HepG2 (cell line): ENCODE measurements at regions not wholly inside any gene's neighbourhood (a gene's known extent, or its start where the extent isn't known, plus 50 kb on each side); places are given as distances from the start of the nearest gene placed in this dataset.

ENCODE experiments used
- ATAC-seq: fragments of 200-7000 bp; cut with Tn5 transposase; 3 replicates; pipeline ENCODE4 v1.9.1; 2020; ENCODE audit warnings: mild to moderate bottlenecking, moderate library complexity
- BruUV-seq: library from RNA; stranded (reverse); fragments of 400-500 nt; replicated peaks from 2 replicates; lab custom pipeline; 2021; lab: Mats Ljungman, UMichigan
- CTCF ChIA-PET: fragments of 300-600 bp; formaldehyde crosslinking; extraction: SDS; loops from one replicate; lab custom pipeline; 2021; ENCODE audit warnings: low total read pairs, inconsistent platforms, low intra/inter-chr PET ratio; lab: Yijun Ruan, JAX
- POLR2A ChIA-PET: fragments of 350-600 bp; sonication (Branson Sonifier 250); formaldehyde crosslinking; loops from one replicate; lab custom pipeline; 2020; ENCODE audit warnings: antibody characterized with exemption, inconsistent platforms; lab: Yijun Ruan, JAX
- DNase-seq: peaks from one replicate; pipeline ENCODE4 v3.0.0-alpha.2; 2015; ENCODE audit warnings: low spot score
- FAIRE-seq: peaks from 3 replicates; lab custom pipeline; 2011; peaks lifted over from hg19 to GRCh38; lab: Jason Lieb, UNC
- H2AFZ ChIP-seq: one replicate; pipeline ENCODE4 v1.6.1; 2011; ENCODE audit warnings: low read length, inconsistent platforms
- H3K27ac ChIP-seq: fragments of 300-600 bp; 3 replicates; pipeline ENCODE4 v1.8.0; 2011; ENCODE audit warnings: mixed run types, mild to moderate bottlenecking, mixed read lengths, low read length, inconsistent platforms; ENCODE audit not compliant: insufficient read depth; ENCODE audit errors: extremely low read length
- H3K27me3 ChIP-seq, 2 experiments: fragments of 200-600 bp in 1 of 2; 2 replicates in 1 of 2; 3 replicates in 1 of 2; pipeline versions ENCODE4 v1.6.0 to v1.8.0; 2011; ENCODE audit warnings: low read length in 2 of 2, mild to moderate bottlenecking in 2 of 2, moderate library complexity in 2 of 2, inconsistent platforms in 1 of 2; ENCODE audit not compliant: insufficient read depth in 2 of 2, control insufficient read depth in 1 of 2
- H3K36me3 ChIP-seq, 2 experiments: fragments of 200-600 bp in 1 of 2; replicated peaks in 1 of 2; 2 replicates in 1 of 2; 3 replicates in 1 of 2; pipeline versions ENCODE4 v1.5.1 to v1.8.0; 2011; ENCODE audit warnings: low read length in 2 of 2, inconsistent platforms in 1 of 2; ENCODE audit not compliant: insufficient read depth in 2 of 2, control insufficient read depth in 1 of 2
- H3K4me1 ChIP-seq: 2 replicates; pipeline ENCODE4 v1.5.1; 2012; ENCODE audit warnings: low read length, inconsistent platforms; ENCODE audit not compliant: insufficient read depth
- H3K4me2 ChIP-seq: 2 replicates; pipeline ENCODE4 v1.6.0; 2011; ENCODE audit warnings: low read depth, low read length, inconsistent platforms
- H3K4me3 ChIP-seq, 3 experiments: fragments of 200-600 bp in 1 of 3; sonication (generic), shearing (Covaris generic) in 1 of 3; replicated peaks in 1 of 3; 2 replicates each; pipeline ENCODE4 v1.5.1; 2011 to 2016; ENCODE audit warnings: low read length in 3 of 3, inconsistent platforms in 2 of 3, low read depth in 2 of 3, mild to moderate bottlenecking in 2 of 3, control low read depth in 1 of 3, mixed read lengths in 1 of 3; ENCODE audit not compliant: insufficient read depth in 1 of 3
- H3K79me2 ChIP-seq: one replicate; pipeline ENCODE4 v1.6.1; 2011; ENCODE audit warnings: low read length, inconsistent platforms; ENCODE audit not compliant: insufficient read depth
- H3K9ac ChIP-seq: 2 replicates; pipeline ENCODE4 v1.6.0; 2011; ENCODE audit warnings: mild to moderate bottlenecking, low read depth, low read length, inconsistent platforms; ENCODE audit not compliant: insufficient read depth
- H3K9me3 ChIP-seq: 2 replicates; pipeline ENCODE4 v1.5.1; 2012; ENCODE audit warnings: mild to moderate bottlenecking, low read length
- H4K20me1 ChIP-seq: 2 replicates; pipeline ENCODE4 v1.6.0; 2011; ENCODE audit warnings: inconsistent platforms, mild to moderate bottlenecking, low read length, moderate library complexity; ENCODE audit not compliant: insufficient read depth
- ARID5B ChIP-seq: IDR thresholded peaks from 2 replicates; pipeline ENCODE4 v1.4.0; 2020; ENCODE audit warnings: mild to moderate bottlenecking, missing genetic modification reagents
- ELF3 ChIP-seq: IDR thresholded peaks from 2 replicates; pipeline ENCODE4 v1.6.1; 2016; ENCODE audit warnings: missing genetic modification reagents, missing compliant biosample characterization
- EP300 ChIP-seq, 3 experiments: sonication (generic) in 1 of 3; formaldehyde crosslinking in 1 of 3; IDR thresholded peaks; 2 replicates each; pipeline versions ENCODE4 v1.5.1 to v1.6.1; 2011 to 2020; ENCODE audit warnings: low read depth in 2 of 3, low read length in 2 of 3, borderline replicate concordance in 1 of 3, improper control_type of control experiment in 1 of 3, mild to moderate bottlenecking in 1 of 3, missing genetic modification reagents in 1 of 3, moderate library complexity in 1 of 3
- FOSL2 ChIP-seq: sonication (generic); formaldehyde crosslinking; IDR thresholded peaks from 2 replicates; pipeline ENCODE4 v1.4.0; 2020; ENCODE audit warnings: missing genetic modification reagents
- GABPA ChIP-seq, 2 experiments: IDR thresholded peaks; 2 replicates each; pipeline ENCODE4 v1.6.1; 2011 to 2016; ENCODE audit warnings: low read depth in 2 of 2, low read length in 1 of 2, missing biosample characterization in 1 of 2, missing genetic modification characterization in 1 of 2
- KLF16 ChIP-seq, 2 experiments: sonication (generic) in 1 of 2; formaldehyde crosslinking in 1 of 2; IDR thresholded peaks; 2 replicates each; pipeline versions ENCODE4 v1.6.1 to v1.8.0; 2016 to 2023; ENCODE audit warnings: missing genetic modification reagents in 2 of 2, missing compliant biosample characterization in 1 of 2
- KLF6 ChIP-seq: IDR thresholded peaks from 2 replicates; pipeline ENCODE4 v1.8.0; 2016; ENCODE audit warnings: missing biosample characterization, missing genetic modification reagents
- RARA ChIP-seq: IDR thresholded peaks from 2 replicates; pipeline ENCODE4 v1.6.1; 2016; ENCODE audit warnings: missing genetic modification reagents, missing compliant biosample characterization
- RXRB ChIP-seq: IDR thresholded peaks from 2 replicates; pipeline ENCODE4 v1.6.1; 2016; ENCODE audit warnings: borderline replicate concordance, missing genetic modification reagents, missing compliant biosample characterization
- THRA ChIP-seq: sonication (generic); formaldehyde crosslinking; IDR thresholded peaks from 2 replicates; pipeline ENCODE4 v1.4.0; 2020; ENCODE audit warnings: missing genetic modification reagents, borderline replicate concordance
- ZNF383 ChIP-seq: sonication (generic); formaldehyde crosslinking; IDR thresholded peaks from 2 replicates; pipeline ENCODE4 v1.4.0; 2020; ENCODE audit warnings: missing genetic modification reagents, mild to moderate bottlenecking, borderline replicate concordance
- ZNF572 ChIP-seq: sonication (generic); formaldehyde crosslinking; IDR thresholded peaks from 2 replicates; pipeline ENCODE4 v1.5.1; 2020; ENCODE audit warnings: mild to moderate bottlenecking, missing genetic modification reagents
- ZNF788 ChIP-seq: sonication (generic); formaldehyde crosslinking; IDR thresholded peaks from 2 replicates; pipeline ENCODE4 v1.5.0; 2020; ENCODE audit warnings: mild to moderate bottlenecking, missing genetic modification reagents, borderline replicate concordance
- WGBS: methylation state at CpG from one replicate; pipeline ENCODE4 v1.1.6; 2017; ENCODE audit warnings: low lambda C conversion rate; 5-methylcytosine and 5-hydroxymethylcytosine counted together
- in situ Hi-C: cut with HindIII; loops from 2 replicates; pipeline ENCODE4 v1.10.0; 2017; ENCODE audit warnings: low pct_unique_long_range_greater_than_20kb; ENCODE audit not compliant: extremely low pct_ligation_motif_present
- intact Hi-C: fragments of 100-400 bp; cut with micrococcal nuclease; formaldehyde crosslinking; loops from one replicate; pipeline ENCODE4 v1.10.0; 2022; ENCODE audit not compliant: unreplicated experiment

DNA sequence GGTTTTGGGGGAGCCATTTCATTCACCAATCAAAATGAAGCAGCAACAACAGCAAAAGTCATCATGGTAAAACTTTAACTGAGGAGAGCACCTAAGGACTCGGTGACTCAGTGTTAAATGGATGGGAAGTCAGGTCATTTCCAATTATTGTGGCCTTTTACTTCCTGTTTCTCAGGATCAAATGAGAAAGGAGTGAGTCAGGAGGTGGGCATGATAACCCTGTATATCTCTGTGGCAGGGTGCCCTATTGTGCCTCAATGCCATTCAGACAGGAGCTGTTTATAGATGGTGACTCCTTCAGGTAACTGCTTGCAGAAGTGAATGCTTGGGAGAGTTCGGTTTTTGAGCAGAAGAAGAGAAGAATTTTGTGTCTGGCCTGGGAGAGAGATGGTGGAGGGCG, 135.5 kb upstream of the CPM start:
- TF ChIP-seq KLF6 (no peak), ARID5B (CRISPR knock-in tag) (0 out of 2 replicates have a peak, but pooled peaks have one; percentile 10), RXRB (peak; percentile 48; the same call in 1 of the 2 replicates), THRA (CRISPR knock-in tag) (peak; percentile 46; the same call in 1 of the 2 replicates), FOSL2 (CRISPR knock-in tag) (peak; percentile 58), ELF3 (CRISPR knock-in tag) (peak; percentile 60), GABPA (IDR thresholded peaks at IDR 0.05; ENCODE audit: low read depth, low read length) (no peak), GABPA (CRISPR knock-in tag; IDR thresholded peaks at IDR 0.05; ENCODE audit: low read depth) (peak; percentile 44; the same call in 1 of the 2 replicates), ZNF383 (CRISPR knock-in tag) (no peak), RARA (CRISPR knock-in tag) (peak; percentile 11; the same call in 1 of the 2 replicates), ZNF572 (CRISPR knock-in tag) (no peak), ZNF788 (no peak), EP300 (IDR thresholded peaks at IDR 0.05; ENCODE audit: low read depth in 2 of 2, low read length in 2 of 2) (peak in 1 of 2 experiments; percentile 42; a peak in 1 of 4 replicates), EP300 (CRISPR knock-in tag; IDR thresholded peaks at IDR 0.05; ENCODE audit: borderline replicate concordance) (no peak), KLF16 (CRISPR knock-in tag; IDR thresholded peaks at IDR 0.05) (no peak)
- Histone ChIP-seq H3K79me2 (no peaks in the 10 kb centered on the region), H3K4me3 (no peak overlapping the region), H3K27me3 (peaks cover 0 to 4% of the 10 kb centered on the region in 2 experiments; a peak in 1 of 5 replicates), H3K27ac (no peak overlapping the region), H3K36me3 (no peaks in the 10 kb centered on the region), H3K9me3 (no peaks in the 10 kb centered on the region), H3K4me2 (no peak overlapping the region; the same call in 1 of the 2 replicates), H2AFZ (no peak overlapping the region), H3K4me1 (peaks cover 35% of the 10 kb centered on the region), H3K9ac (no peak overlapping the region), H4K20me1 (no peaks in the 10 kb centered on the region)
- BruUV-seq = no TSS peak
- POLR2A ChIA-PET = no interaction called here
- ATAC-seq = no peak; the same call in 2 of the 3 replicates
- no peak for FAIRE-seq
- CTCF ChIA-PET = no interaction called here
- DNase-seq = peak; percentile 46
- in situ Hi-C loops (no loop called here), intact Hi-C loops (no loop called here)
- 34% methylated on average over 3 of the region's 3 CpGs for WGBS
